SJCRH30 (cell line): ENCODE measurements at regions not wholly inside any gene's neighbourhood (a gene's known extent, or its start where the extent isn't known, plus 50 kb on each side); places are given as distances from the start of the nearest gene placed in this dataset.
"Not testable (repeated sequence)": the region's sequence is repeated elsewhere in the genome, so short reads cannot be mapped to it uniquely, and the experiment has no call there.

Experiments used
- DNase-seq, 2 experiments: peaks; one replicate each; pipeline ENCODE4 v3.0.0-alpha.2; 2015 to 2020
- H3K27ac ChIP-seq: fragments of 250-450 bp; sonication (Bioruptor Pico); 2 replicates; pipeline ENCODE4 v1.5.1; 2020; ENCODE audit warnings: mild to moderate bottlenecking, moderate library complexity
- H3K27me3 ChIP-seq: fragments of 250-450 bp; sonication (Bioruptor Pico); 2 replicates; pipeline ENCODE4 v1.5.1; 2020; ENCODE audit warnings: mild to moderate bottlenecking, moderate library complexity
- H3K36me3 ChIP-seq: fragments of 250-450 bp; sonication (Bioruptor Pico); 2 replicates; pipeline ENCODE4 v1.5.1; 2020; ENCODE audit warnings: mild to moderate bottlenecking, moderate library complexity
- H3K4me1 ChIP-seq: fragments of 250-450 bp; sonication (Bioruptor Pico); 2 replicates; pipeline ENCODE4 v1.5.1; 2020; ENCODE audit warnings: mild to moderate bottlenecking, moderate library complexity
- H3K4me3 ChIP-seq: fragments of 250-450 bp; sonication (Bioruptor Pico); 2 replicates; pipeline ENCODE4 v1.5.1; 2020; ENCODE audit warnings: mild to moderate bottlenecking, moderate library complexity
- H3K9me3 ChIP-seq: fragments of 250-450 bp; sonication (Bioruptor Pico); replicated peaks from 2 replicates; pipeline ENCODE4 v1.5.1; 2020; ENCODE audit warnings: mild to moderate bottlenecking, moderate library complexity

- Histone ChIP-seq H3K9me3 (no peaks in the 10 kb centered on the region), H3K4me3 (no peak overlapping the region), H3K27ac (no peak overlapping the region), H3K4me1 (no peaks in the 10 kb centered on the region), H3K36me3 (no peaks in the 10 kb centered on the region), H3K27me3 (0 out of 2 replicates have a peak, but pooled peaks cover 3% of the 10 kb centered on the region)
- no peak for DNase-seq
Measured at GRCh38 chr6:170063851-170064602, 226.9 kb downstream of the DLL1 start.

DNA sequence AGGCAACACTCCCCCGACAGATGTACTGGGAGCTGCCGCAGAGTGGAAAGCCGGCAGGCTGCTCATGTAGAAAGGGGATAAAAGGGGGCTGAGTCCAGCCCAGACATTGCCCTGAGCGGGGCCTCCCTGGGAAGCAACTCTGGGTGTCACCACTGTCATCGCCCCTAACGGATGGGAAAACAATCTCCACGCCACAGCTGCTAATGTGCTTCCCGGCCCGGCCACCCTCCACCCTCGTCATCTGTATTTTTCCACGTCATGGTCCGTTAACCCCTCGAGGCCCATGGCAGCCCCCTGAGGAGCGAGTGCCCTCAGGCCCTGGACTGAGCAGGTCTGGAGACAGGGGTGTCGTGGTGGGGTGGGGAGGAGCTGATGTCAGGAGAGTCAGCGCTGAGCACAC is 227.4 kb downstream of the DLL1 start:
- H3K9me3 ChIP-seq = no peaks in the 10 kb centered on the region
- H3K4me3 ChIP-seq = no peak overlapping the region
- H3K27ac ChIP-seq = no peak overlapping the region
- H3K36me3 ChIP-seq = no peaks in the 10 kb centered on the region
- no peak for DNase-seq
- 0 out of 2 replicates have a peak, but pooled peaks cover 3% of the 10 kb centered on the region for H3K27me3 ChIP-seq
- H3K4me1 ChIP-seq = no peaks in the 10 kb centered on the region

- Histone ChIP-seq H3K27me3 (0 out of 2 replicates have a peak, but pooled peaks cover 3% of the 10 kb centered on the region), H3K27ac (no peak overlapping the region), H3K4me3 (no peak overlapping the region), H3K36me3 (no peaks in the 10 kb centered on the region), H3K9me3 (no peaks in the 10 kb centered on the region), H3K4me1 (no peaks in the 10 kb centered on the region)
- no peak for DNase-seq
Measured at GRCh38 chr6:170062915-170063241, 228.0 kb downstream of the DLL1 start.

GRCh38 chr6:170062209-170062914 is 228.5 kb downstream of the DLL1 start:
- H3K27ac ChIP-seq = no peak overlapping the region
- DNase-seq = no peak
- H3K27me3 ChIP-seq = 0 out of 2 replicates have a peak, but pooled peaks cover 3% of the 10 kb centered on the region
- H3K4me1 ChIP-seq = no peaks in the 10 kb centered on the region
- H3K9me3 ChIP-seq = no peaks in the 10 kb centered on the region
- H3K4me3 ChIP-seq = no peak overlapping the region
- H3K36me3 ChIP-seq = no peaks in the 10 kb centered on the region

GRCh38 chr6:170058878-170059485 is 231.9 kb downstream of the DLL1 start:
- Histone ChIP-seq H3K9me3 (no peaks in the 10 kb centered on the region), H3K36me3 (no peaks in the 10 kb centered on the region), H3K4me3 (no peak overlapping the region), H3K4me1 (no peaks in the 10 kb centered on the region), H3K27ac (no peak overlapping the region), H3K27me3 (0 out of 2 replicates have a peak, but pooled peaks cover 3% of the 10 kb centered on the region)
- no peak for DNase-seq

DNA sequence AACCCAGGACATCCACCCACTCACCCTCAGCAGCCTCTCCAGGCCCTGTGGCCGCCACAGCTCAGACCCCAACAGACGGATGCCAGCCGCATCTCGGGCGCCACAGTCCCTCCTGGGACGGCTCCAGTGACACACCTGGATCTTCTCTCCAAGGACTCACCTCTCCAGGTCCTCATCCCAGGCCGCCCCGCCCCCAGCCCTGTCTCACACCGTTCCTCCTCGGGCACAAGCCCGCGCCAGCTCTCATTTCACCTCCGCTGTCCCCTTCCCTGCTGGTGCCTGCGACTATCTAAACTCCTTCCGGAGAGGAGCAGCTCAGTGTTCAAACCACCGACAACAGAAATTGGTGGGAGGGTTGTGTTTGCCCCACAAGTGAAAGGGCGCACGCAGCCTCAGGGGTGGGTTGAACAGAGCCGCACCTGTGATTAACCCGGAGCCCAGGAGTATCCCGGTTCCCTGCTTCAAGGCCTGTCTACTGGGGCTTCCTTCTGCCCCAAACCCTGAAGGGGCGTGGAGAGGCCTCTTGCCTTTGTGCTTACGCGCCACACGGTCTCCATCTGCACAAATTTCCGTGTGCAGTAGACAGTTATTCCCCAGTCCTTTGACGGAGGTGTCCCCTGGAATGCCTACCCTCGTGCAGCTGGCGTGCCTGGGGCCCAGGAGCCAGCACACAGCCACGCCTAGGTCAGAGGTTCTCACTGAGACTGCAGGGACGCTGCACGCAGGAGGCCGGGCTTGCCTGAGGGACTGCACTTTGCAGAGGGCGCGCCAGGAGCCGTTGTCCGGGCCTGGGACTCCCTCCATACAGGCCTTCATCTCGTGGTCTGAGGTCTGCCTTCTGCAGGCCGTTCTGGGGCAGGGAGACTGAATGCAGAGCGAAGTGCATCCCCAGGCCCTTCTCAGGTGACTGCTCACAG is 232.7 kb downstream of the DLL1 start:
- Histone ChIP-seq H3K27ac (no peak overlapping the region), H3K36me3 (no peaks in the 10 kb centered on the region)

GRCh38 chr6:170057034-170057734 is 233.7 kb downstream of the DLL1 start:
- 0 out of 2 replicates have a peak, but pooled peaks cover 3% of the 10 kb centered on the region for H3K27me3 ChIP-seq
- H3K9me3 ChIP-seq = no peaks in the 10 kb centered on the region
- H3K4me1 ChIP-seq = no peaks in the 10 kb centered on the region
- H3K36me3 ChIP-seq = no peaks in the 10 kb centered on the region
- H3K27ac ChIP-seq = no peak overlapping the region
- no peak for DNase-seq
- H3K4me3 ChIP-seq = no peak overlapping the region

More for the DNA sequence above, 232.7 kb downstream of the DLL1 start:
- Histone ChIP-seq H3K27me3 (0 out of 2 replicates have a peak, but pooled peaks cover 3% of the 10 kb centered on the region), H3K4me3 (no peak overlapping the region), H3K9me3 (no peaks in the 10 kb centered on the region), H3K4me1 (no peaks in the 10 kb centered on the region)
- DNase-seq = no peak

DNA sequence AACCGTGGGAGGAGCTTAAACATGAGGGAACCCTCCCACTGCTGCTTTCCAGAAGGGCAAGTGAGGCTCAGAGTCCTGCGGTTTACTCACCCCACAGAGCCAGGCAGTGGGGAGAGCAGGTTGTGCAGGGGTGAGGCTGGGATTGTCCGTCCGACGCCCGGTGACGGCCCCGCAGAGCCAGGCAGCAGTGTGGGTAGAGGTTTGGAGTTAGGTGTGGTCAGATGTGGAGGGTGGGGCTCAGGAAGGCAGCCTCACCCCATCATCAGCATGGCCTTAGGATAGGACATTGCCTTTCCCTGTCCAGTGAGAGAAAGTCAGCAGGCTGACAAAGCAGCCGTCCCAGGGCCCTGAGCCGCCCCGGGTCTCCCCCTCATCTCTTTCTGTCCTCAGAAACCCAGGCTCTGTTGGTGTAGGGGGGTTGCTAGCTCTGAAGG is 234.6 kb downstream of the DLL1 start:
- Histone ChIP-seq H3K9me3 (no peaks in the 10 kb centered on the region), H3K27ac (no peak overlapping the region), H3K36me3 (no peaks in the 10 kb centered on the region), H3K4me1 (no peaks in the 10 kb centered on the region), H3K27me3 (no peaks in the 10 kb centered on the region), H3K4me3 (no peak overlapping the region)
- no peak for DNase-seq

GRCh38 chr6:170055797-170056196 is 235.1 kb downstream of the DLL1 start:
- H3K4me3 ChIP-seq, H3K36me3 ChIP-seq, DNase-seq, H3K4me1 ChIP-seq, H3K27ac ChIP-seq, H3K9me3 ChIP-seq, H3K27me3 ChIP-seq: not testable (repeated sequence)

DNA sequence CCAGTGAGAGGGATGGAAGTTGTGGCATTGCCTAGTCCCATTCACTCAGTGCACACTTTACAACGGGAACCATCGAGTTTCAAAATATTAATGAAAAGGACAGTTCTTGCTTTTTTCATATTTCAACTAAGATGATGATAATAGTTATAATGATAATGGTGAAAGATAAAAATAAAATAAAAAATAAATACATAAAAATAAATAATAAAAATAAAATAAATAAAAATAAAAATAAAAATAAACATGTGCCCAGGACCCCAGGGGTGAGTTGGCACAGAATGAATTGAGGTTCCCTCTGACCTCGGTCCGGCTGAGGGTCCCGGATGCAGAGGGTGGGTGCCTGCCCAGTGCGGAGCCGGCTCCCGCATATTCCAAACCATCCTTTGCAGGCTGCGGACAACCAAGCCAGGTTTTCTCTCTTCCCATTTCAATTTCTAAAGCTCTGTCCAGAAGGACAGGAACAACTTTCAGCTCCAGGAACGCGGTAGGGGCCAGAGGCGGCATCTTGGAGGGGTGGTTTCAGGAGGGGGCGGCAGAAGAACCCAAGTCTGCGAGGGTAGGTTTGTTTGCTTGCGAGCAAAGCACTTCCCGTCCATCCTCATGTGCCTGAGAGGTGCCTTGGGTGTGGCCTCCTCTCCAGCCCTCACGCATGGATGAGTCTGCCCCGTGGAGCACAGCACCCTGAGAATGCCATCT is 236.8 kb downstream of the DLL1 start:
- H3K36me3 ChIP-seq = no peaks in the 10 kb centered on the region
- H3K9me3 ChIP-seq = no peaks in the 10 kb centered on the region
- H3K27me3 ChIP-seq = no peaks in the 10 kb centered on the region
- no peaks in the 10 kb centered on the region for H3K4me1 ChIP-seq
- DNase-seq = no peak
- no peak overlapping the region for H3K4me3 ChIP-seq
- H3K27ac ChIP-seq = no peak overlapping the region

DNA sequence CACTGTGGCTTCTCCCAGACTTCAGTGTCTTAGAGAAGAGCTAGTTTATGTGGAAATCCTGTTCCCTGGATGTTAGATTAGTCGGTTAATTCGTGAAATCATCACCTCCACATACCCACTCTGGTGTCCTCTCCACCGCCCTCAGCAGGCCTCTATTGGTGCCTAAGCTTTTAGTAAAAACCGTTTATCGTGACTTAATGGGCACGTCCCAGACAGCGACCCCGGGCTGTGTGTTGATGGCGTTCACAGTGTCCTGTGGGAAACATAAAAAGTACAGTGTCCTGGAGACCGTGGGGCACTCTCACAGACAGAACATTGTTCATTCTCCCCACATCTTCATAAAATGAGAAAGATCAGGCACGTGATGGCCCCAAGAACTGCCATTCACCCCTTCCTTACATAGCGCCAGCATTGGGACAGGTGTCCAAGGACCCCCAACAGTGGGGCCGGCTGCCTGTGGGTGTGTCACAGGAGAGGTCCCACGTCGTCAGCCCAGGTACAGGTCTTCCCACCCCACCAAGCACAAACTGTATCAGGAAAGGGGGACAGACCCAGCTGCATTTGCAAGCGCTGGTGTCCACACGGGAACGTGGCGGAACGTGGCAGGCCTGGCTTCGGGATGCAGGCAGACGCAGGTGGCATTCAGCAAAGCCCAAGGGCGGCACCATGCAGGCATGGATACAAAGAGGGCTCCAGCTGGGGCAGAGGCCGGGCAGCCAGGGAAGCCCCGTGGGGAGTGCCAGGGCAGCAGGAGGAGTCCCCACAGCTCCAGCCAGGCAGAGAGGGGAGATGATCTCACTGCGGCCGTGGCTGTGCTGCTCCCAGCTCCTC is 237.7 kb downstream of the DLL1 start:
- Histone ChIP-seq H3K9me3 (no peaks in the 10 kb centered on the region), H3K4me3 (no peak overlapping the region), H3K27ac (no peak overlapping the region), H3K4me1 (no peaks in the 10 kb centered on the region), H3K27me3 (no peaks in the 10 kb centered on the region), H3K36me3 (no peaks in the 10 kb centered on the region)
- no peak for DNase-seq

DNA sequence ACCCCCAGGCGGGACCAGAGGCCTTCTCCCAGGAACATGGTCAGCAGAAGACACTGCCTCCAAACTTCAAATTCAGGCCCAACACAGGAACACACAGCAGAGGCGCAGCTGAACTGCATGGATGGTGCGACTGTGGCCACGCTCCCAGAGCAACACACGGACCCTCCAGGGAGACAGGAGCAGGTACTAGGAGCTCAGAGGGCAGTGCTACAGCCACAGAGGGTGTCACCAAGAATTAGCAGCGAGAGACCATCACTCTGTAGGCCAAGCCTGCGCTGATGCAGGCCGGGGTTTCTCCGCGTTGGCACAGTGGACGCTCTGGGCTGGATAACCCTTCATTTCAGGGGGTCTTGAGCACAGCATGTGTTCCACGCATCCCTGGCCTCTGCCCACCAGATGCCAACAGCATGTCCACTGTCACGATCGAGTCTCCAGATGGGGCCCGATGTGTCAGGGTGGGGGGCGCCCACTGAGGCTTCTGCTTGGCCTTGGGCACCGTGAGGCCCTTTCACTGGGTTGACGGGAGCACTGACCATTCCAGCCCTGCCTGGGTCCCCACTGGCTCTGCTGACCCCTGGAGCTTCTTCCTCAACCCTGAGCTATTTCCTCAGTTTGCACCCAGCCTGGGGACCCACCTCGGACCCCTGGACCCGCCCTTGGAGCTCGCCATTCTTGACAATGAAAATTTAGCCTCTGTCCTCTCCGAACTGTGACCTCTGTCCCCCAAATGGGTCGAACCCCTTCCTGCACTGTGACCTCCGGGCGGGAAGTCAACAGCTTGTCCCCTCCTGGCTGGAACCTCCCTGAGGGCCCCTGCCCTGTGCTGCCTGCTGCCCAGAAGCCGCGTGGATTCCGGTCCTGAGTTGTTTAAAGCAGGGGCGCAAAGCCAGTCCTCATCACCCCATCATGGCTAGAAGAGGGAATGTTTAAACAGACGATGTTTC is 239.4 kb downstream of the DLL1 start:
- no peak for DNase-seq
- Histone ChIP-seq H3K27ac (no peak overlapping the region), H3K36me3 (no peaks in the 10 kb centered on the region), H3K9me3 (no peaks in the 10 kb centered on the region), H3K4me1 (no peaks in the 10 kb centered on the region), H3K27me3 (no peaks in the 10 kb centered on the region), H3K4me3 (no peak overlapping the region)
